ENCODE measurements at regions not wholly inside any gene's neighbourhood (a gene's known extent, or its start where the extent isn't known, plus 50 kb on each side); places are given as distances from the start of the nearest gene placed in this dataset.

GRCh38 chrX:141341743-141342142 is 99.4 kb upstream of the SPANXC start:
- H3K4me3 ChIP-seq (ENCODE audit: low read depth, low read length), result no peak overlapping the region
- TF ChIP-seq CTCF (IDR thresholded peaks at IDR 0.05; ENCODE audit: borderline replicate concordance, insufficient read depth, low read depth, low read length), result no peak

- no peak for TF ChIP-seq CTCF (IDR thresholded peaks at IDR 0.05; ENCODE audit: borderline replicate concordance, insufficient read depth, low read depth, low read length)
- H3K4me3 ChIP-seq (ENCODE audit: low read depth, low read length), result no peak overlapping the region
Measured at GRCh38 chrX:141341341-141341740, 99.0 kb upstream of the SPANXC start.

- no peak for TF ChIP-seq CTCF (IDR thresholded peaks at IDR 0.05; ENCODE audit: borderline replicate concordance, insufficient read depth, low read depth, low read length)
- H3K4me3 ChIP-seq (ENCODE audit: low read depth, low read length), result no peak overlapping the region
Measured at GRCh38 chrX:141320801-141321200, 78.5 kb upstream of the SPANXC start.

GRCh38 chrX:141314441-141314840 is 72.1 kb upstream of the SPANXC start:
- TF ChIP-seq CTCF (IDR thresholded peaks at IDR 0.05; ENCODE audit: borderline replicate concordance, insufficient read depth, low read depth, low read length), result no peak
- no peak overlapping the region for H3K4me3 ChIP-seq (ENCODE audit: low read depth, low read length)

GRCh38 chrX:141301017-141301416 is 58.7 kb upstream of the SPANXC start:
- H3K4me3 ChIP-seq (ENCODE audit: low read depth, low read length), result no peak overlapping the region
- no peak for TF ChIP-seq CTCF (IDR thresholded peaks at IDR 0.05; ENCODE audit: borderline replicate concordance, insufficient read depth, low read depth, low read length)

All from GM12875 (cell line).